Stimulated activated CD8-positive, alpha-beta memory T cell treated with anti-CD3 and anti-CD28 coated beads, Interleukin-15, amount 100 ng/mL, for 4 hours (primary cell): ENCODE measurements at regions not wholly inside any gene's neighbourhood (a gene's known extent, or its start where the extent isn't known, plus 50 kb on each side); places are given as distances from the start of the nearest gene placed in this dataset.

ENCODE experiments used
- DNase-seq, 2 donors: peaks; one replicate each; pipeline ENCODE4 v3.0.0-alpha.2; 2020; ENCODE audit warnings: low read depth in 2 of 2

GRCh38 chr18:4854671-4855070 lies 342.4 kb downstream of the AKAIN1 start:
- DNase-seq = no peak

DNA sequence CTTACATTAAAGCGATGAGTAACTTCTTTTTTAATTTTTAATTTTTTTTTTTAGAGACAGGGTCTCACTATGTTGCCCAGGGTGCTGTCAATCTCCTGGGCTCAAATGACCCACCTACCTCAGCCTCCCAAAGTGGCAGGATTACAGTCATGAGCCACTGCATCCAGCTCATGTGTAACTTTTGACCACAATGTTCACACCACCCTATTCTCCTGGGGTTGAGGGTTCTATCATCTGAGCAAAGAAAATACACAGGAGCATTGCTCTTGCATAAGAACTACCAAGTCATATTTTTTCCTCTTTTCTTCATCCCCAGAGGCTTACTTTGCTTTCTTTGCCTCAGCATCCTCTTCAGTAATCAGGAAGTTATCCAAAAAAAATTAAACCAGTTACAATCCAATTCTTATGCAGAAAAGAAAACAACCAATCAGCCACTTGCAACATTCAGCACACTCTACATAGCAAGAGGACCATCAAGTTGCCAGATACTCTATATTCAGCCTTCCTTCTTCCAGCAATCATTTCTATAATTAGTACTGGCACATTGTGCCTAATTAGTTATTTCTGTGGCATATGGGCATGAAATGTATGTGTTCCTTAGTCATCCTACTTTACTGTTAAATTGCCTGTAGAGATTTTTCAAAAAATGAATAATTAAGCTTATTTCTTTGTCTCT lies 345.6 kb downstream of the AKAIN1 start:
- no peak for DNase-seq

DNA sequence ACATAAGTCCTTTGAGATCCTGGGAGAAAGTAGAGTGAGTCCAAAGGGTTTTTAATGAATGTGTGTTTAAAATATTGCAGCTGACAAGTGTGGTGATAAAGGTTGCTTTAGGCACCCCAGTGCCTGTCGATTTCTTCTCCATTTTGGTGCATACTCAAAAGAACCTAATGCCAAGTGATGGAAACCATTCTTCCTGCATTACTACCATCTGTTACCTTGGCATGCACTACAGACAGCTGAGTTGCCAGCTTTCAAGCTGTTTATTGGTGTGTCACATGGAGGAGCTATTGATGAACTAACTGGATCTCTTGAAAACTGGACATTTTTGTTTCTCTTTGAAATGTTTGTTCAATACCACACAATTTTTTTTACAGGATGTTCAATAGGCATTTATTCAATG lies 350.0 kb downstream of the AKAIN1 start:
- DNase-seq = no peak

- DNase-seq = no peak
Observed at GRCh38 chr18:4844320-4844719, 352.7 kb downstream of the AKAIN1 start.

DNA sequence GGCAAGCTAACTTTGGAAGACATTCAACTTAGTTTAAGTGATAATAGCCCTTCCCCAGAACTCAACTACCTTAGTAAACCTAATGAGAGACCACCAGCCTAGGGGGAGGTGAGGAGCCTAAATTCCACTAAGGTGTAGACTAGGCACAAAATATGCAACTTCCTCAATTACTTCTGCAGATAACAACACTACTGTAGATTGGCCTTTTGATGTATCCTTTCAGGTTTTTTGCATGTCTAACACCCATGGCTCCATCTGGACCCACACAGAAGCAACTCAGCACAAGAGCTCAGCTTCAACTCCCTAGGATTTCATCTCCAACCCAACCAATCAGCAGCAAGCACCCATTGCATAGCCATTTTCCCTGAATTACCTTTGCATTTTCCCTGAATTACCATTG lies 353.3 kb downstream of the AKAIN1 start:
- no peak for DNase-seq

- DNase-seq = no peak
Observed at GRCh38 chr18:4842751-4843150, 354.3 kb downstream of the AKAIN1 start.

DNA sequence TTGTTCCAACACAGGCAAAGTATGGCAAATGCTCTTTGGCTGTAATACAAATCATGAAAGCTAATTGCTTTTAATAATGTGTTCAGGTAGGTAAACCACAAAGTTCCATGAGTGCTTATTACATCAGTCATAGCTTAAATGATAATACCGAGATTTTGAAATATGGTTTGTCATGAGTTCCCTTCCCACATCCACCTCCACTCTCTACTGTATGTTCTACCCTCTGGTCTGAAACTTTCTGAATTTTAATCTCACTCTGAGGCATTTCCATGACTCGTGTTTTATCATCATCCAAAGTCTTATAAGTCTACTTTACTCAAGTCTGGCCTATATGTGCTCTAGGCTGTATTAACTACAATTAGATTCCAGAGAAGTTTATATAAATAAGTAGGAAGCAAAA lies 354.8 kb downstream of the AKAIN1 start:
- DNase-seq = no peak

DNA sequence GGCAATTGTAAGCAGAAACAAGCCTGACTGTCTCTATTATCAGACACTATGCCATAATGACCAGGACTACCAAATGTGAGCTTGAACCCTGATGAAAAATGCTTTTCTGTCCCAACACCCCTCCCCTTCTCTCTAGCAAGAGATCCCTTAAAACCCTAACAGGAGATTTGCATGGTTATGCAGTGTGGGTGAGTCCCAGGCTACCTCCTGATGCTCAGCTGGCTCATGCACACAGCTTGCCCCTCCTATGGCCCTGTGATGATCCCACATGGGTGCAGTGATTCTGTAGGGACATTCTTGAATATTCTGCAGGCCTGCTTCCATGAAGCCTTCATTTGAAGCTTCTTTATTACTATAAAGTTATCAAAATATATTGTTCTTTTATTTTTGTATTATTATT lies 357.4 kb downstream of the AKAIN1 start:
- no peak for DNase-seq

- no peak for DNase-seq
Observed at GRCh38 chr18:4836141-4836540, 360.9 kb downstream of the AKAIN1 start.

DNA sequence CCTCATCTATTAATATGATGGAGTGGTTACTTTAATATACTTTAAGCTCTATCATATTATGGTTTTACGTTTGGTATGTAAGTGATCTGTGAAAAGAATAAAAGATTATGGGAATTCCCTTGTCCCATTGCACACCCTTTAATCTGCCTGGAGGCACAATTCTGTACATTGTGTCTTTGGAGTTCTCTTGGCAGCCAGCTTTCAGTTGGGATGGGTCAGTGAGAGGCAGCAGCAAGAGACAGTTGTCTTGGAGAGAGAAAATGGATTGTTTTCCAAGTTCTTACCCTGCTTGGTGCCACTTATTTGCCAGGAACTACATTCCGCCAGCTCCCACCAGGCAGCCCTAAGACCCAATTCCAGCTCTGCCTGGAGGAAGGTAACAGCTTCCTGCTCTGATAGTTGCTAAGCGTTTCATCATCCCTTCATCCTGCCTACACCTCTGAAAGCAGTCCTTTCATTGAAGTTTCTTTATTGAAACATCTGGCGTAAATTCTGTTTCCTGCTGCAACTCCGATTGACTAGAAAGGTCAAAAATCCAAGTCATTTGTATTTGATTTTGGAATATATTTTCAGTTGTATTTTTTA lies 365.2 kb downstream of the AKAIN1 start:
- no peak for DNase-seq

DNA sequence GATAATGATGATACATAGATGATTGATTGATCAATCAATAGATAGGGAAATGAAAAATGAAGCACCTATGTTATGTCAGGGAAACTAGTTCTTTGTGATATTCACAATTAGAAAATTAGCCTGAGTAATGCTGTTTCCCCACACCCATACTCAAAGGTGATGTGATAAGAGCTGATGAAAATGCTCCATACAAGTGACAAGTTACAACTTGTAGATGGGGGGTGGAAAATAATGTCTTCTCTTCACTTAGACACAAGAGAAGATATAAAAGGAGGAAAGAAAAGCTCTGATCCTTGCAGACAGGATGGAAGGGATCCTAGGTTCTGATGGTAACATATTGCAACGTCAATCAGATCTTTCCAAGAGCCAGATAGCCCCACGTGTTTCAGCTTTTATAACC lies 365.9 kb downstream of the AKAIN1 start:
- no peak for DNase-seq

DNA sequence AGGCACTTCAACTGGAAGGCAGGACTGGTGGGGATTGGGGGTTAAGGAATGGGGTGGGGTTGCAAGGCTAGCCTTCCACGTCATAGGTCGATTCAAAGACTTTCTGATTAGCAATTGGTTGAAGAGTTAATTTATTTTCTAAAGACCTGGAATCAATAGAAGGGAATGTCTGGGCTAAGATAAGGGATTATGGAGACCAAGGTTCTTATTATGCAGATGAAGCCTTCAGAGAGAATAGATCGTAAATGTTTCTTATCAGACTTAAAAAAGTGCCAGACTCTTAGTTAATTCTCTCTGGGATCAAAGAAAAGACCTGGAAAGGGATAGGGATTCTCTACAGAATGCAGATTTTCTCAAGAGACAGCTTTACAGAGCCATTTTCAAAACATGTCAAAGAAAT lies 368.0 kb upstream of the DLGAP1 start:
- DNase-seq = no peak

- no peak for DNase-seq
Observed at GRCh38 chr18:4821801-4822200, 366.7 kb upstream of the DLGAP1 start.

DNA sequence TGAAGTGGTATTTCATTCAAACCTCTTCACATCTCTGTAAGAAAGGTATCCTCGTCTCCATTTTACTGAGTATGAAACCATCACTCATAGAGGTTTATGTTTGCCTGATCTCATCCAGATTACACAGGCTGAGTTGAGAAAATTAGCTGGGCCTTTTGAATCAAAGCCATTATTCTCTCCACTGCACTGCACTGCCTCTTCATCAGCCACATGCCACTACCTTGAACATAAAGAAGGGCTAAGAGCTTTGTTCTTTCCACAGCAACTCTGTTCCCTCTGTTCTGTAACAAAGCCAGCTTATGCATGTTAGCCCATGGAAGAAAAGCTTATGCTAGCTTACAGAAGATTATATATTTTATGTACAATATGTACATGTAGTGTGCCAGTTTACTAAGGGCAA lies 362.6 kb upstream of the DLGAP1 start:
- no peak for DNase-seq

GRCh38 chr18:4813708-4814107 lies 358.6 kb upstream of the DLGAP1 start:
- DNase-seq = no peak

DNA sequence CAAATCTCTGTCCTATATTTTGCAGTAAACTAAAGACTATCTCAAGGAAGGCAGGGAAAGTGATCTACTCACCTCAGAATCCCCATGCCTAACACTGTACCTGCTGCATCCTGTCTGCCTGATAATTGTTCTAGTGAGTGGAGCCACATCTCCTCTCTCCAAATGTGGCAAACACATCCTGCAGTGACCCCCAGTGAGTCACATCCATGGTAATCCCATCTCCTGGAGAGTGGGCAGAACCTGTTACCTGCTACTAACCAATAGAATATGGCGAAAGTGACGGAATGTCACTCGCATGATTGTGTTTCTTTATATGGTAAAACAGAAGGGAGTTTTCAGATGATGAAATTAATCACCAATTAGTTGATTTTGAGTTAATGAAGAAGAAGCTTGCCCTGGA lies 353.8 kb upstream of the DLGAP1 start:
- DNase-seq = no peak

GRCh38 chr18:4807604-4808293 lies 352.6 kb upstream of the DLGAP1 start:
- DNase-seq = no peak

- no peak for DNase-seq
Observed at GRCh38 chr18:4806331-4806730, 351.2 kb upstream of the DLGAP1 start.

DNA sequence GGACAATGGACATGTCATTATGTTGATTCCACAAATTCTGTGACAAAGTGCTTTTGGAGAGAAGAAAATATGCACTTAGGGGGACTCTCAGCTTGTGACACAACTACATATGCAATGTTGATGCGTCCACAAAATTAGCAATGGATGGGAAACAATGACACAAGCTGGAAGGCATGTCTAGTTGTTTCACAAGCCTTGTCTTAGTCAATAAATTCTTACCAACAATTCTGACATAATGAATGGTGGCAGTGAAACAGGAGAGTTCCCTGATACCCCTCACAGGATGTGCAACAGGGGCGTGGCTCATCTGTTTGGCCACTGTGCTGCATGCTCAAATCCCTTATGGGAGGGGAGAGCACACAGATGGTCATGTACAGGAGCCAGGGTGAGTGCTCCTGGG lies 347.2 kb upstream of the DLGAP1 start:
- no peak for DNase-seq

DNA sequence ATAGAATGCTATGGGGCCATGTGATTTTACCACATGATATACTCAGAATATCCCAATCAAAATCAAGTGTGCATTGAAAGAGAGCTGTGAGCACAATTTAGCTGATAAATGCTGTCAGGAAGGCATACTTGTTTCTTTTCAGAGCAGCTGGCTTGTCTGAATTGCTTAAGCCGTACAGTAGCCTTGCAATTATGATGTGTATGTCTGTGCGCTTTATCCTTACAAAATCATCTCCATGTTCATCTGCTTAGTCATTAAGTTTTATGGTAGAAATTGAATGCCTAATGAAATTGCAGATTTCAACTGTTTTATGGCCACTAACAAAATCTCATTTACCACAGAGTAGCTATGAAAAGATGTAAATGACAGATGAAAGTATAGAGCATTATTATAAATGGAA lies 346.0 kb upstream of the DLGAP1 start:
- DNase-seq = no peak

GRCh38 chr18:4797002-4797685 lies 342.0 kb upstream of the DLGAP1 start:
- DNase-seq = no peak

- DNase-seq = no peak
Observed at GRCh38 chr18:4789506-4789905, 334.4 kb upstream of the DLGAP1 start.

GRCh38 chr18:4781873-4782272 lies 326.8 kb upstream of the DLGAP1 start:
- DNase-seq = no peak
